ENCODE measurements at regions not wholly inside any gene's neighbourhood (a gene's known extent, or its start where the extent isn't known, plus 50 kb on each side); places are given as distances from the start of the nearest gene placed in this dataset.

DNA sequence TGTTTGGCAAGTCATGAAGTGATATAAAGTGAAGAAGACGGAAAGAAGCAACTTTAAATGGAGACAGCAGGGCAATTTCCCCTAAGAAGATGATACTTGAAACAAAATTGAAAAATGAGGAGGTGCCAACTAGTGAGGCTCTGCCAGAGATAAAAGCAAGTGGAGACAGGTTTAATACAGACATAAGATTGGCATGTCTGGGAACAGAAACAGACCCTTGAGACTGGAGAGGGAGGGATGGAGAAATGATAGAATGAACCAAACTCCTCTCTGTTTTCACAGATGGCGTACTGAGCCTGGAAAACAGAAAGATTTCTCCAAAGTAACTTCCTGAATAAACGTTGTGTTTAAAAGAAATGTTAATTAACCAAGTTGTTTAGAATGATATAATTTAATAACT lies 354.5 kb upstream of the ANO5 start:
- BruUV-seq (replicated peaks), result no TSS peak
- no peaks in the 10 kb centered on the region; the same call in 1 of the 2 replicates for H3K9me3 ChIP-seq
- Mint-ChIP-seq H3K9me3 (ENCODE audit: unreplicated experiment) (no peaks in the 10 kb centered on the region), H3K27me3 (ENCODE audit: insufficient read depth, unreplicated experiment) (no peaks in the 10 kb centered on the region), H3K36me3 (ENCODE audit: insufficient read depth, unreplicated experiment) (no peaks in the 10 kb centered on the region), H3K4me3 (ENCODE audit: unreplicated experiment) (no peak overlapping the region), H3K4me1 (ENCODE audit: low read depth, unreplicated experiment) (peaks cover 14% of the 10 kb centered on the region), H3K27ac (ENCODE audit: unreplicated experiment) (no peak overlapping the region)
- no peak for DNase-seq
- intact Hi-C loops (cut with micrococcal nuclease; ENCODE audit: unreplicated experiment), result no loop called here
- no peak overlapping the region for H3K4me3 ChIP-seq (ENCODE audit: low read depth, low read length)
- no peaks in the 10 kb centered on the region for H3K27me3 ChIP-seq (replicated peaks; ENCODE audit: control insufficient read depth, insufficient read depth, low read length)
- H3K4me1 ChIP-seq, result peaks cover 30% of the 10 kb centered on the region
- ChIA-PET CTCF (no interaction called here), POLR2A (no interaction called here)
- no peaks in the 10 kb centered on the region for H3K36me3 ChIP-seq (ENCODE audit: control insufficient read depth, insufficient read depth, low read length)
- TF ChIP-seq, protein P1, sequence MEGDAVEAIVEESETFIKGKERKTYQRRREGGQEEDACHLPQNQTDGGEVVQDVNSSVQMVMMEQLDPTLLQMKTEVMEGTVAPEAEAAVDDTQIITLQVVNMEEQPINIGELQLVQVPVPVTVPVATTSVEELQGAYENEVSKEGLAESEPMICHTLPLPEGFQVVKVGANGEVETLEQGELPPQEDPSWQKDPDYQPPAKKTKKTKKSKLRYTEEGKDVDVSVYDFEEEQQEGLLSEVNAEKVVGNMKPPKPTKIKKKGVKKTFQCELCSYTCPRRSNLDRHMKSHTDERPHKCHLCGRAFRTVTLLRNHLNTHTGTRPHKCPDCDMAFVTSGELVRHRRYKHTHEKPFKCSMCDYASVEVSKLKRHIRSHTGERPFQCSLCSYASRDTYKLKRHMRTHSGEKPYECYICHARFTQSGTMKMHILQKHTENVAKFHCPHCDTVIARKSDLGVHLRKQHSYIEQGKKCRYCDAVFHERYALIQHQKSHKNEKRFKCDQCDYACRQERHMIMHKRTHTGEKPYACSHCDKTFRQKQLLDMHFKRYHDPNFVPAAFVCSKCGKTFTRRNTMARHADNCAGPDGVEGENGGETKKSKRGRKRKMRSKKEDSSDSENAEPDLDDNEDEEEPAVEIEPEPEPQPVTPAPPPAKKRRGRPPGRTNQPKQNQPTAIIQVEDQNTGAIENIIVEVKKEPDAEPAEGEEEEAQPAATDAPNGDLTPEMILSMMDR (IDR thresholded peaks at IDR 0.05; ENCODE audit: insufficient read depth in 1 of 2, low read depth in 1 of 2, low read length in 1 of 2, severe bottlenecking in 1 of 2, unreplicated experiment in 1 of 2), result no peak

DNA sequence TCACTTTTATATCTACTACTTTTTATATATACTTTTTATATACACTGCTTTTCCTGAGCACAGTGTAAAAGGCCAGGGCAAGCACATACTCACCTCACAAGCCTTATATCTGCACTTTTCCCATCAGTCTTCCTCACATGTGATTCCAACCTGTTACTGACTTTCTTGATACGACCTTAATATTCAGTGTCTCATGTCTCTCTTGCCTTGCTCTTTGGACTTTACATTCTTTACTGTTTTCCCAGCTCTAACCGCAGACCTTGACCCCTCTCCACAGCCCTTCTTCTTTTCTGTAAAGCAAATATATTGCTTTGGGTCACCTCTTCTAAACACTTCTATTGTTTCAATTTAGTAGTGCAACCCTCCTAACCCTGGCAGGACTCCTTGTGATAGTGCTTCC lies 353.1 kb upstream of the ANO5 start:
- Histone ChIP-seq H3K4me3 (ENCODE audit: low read depth, low read length) (no peak overlapping the region), H3K36me3 (ENCODE audit: control insufficient read depth, insufficient read depth, low read length) (no peaks in the 10 kb centered on the region), H3K4me1 (peaks cover 30% of the 10 kb centered on the region), H3K27me3 (replicated peaks; ENCODE audit: control insufficient read depth, insufficient read depth, low read length) (no peaks in the 10 kb centered on the region), H3K9me3 (no peaks in the 10 kb centered on the region; the same call in 1 of the 2 replicates)
- Mint-ChIP-seq H3K4me3 (ENCODE audit: unreplicated experiment) (no peak overlapping the region), H3K27ac (ENCODE audit: unreplicated experiment) (no peak overlapping the region), H3K36me3 (ENCODE audit: insufficient read depth, unreplicated experiment) (no peaks in the 10 kb centered on the region), H3K27me3 (ENCODE audit: insufficient read depth, unreplicated experiment) (no peaks in the 10 kb centered on the region), H3K9me3 (ENCODE audit: unreplicated experiment) (no peaks in the 10 kb centered on the region), H3K4me1 (ENCODE audit: low read depth, unreplicated experiment) (peaks cover 14% of the 10 kb centered on the region)
- intact Hi-C loops (cut with micrococcal nuclease; ENCODE audit: unreplicated experiment), result no loop called here
- POLR2A ChIA-PET, result no interaction called here
- TF ChIP-seq, protein P1 (IDR thresholded peaks at IDR 0.05; ENCODE audit: insufficient read depth in 1 of 2, low read depth in 1 of 2, low read length in 1 of 2, severe bottlenecking in 1 of 2, unreplicated experiment in 1 of 2), result no peak
- no peak for DNase-seq
- no TSS peak for BruUV-seq (replicated peaks)
- CTCF ChIA-PET, result no interaction called here

DNA sequence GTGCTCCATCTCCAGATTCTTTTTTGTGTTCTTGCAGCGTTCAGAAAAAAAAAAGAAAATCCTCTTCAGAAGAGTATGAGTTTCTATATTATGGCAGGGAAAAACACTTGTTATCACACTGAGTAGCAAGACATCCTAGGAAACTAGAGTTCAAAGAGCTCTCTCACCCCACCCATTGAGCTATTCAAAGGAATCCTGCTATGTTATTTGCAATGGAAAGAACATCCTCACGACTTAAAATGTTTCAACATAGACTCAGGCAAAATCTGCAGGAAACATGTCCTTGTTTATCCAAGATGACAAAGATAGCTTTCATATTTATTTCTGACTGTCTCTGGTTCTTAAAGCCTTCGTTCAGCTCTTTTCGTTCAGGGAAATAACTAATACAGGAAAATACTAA lies 331.6 kb upstream of the ANO5 start:
- Mint-ChIP-seq H3K4me3 (ENCODE audit: unreplicated experiment) (no peak overlapping the region), H3K9me3 (ENCODE audit: unreplicated experiment) (no peaks in the 10 kb centered on the region), H3K36me3 (ENCODE audit: insufficient read depth, unreplicated experiment) (no peaks in the 10 kb centered on the region), H3K27ac (ENCODE audit: unreplicated experiment) (no peak overlapping the region), H3K4me1 (ENCODE audit: low read depth, unreplicated experiment) (no peaks in the 10 kb centered on the region), H3K27me3 (ENCODE audit: insufficient read depth, unreplicated experiment) (peaks cover 3% of the 10 kb centered on the region)
- Histone ChIP-seq H3K4me1 (no peaks in the 10 kb centered on the region), H3K27me3 (replicated peaks; ENCODE audit: control insufficient read depth, insufficient read depth, low read length) (no peaks in the 10 kb centered on the region), H3K9me3 (no peaks in the 10 kb centered on the region), H3K36me3 (ENCODE audit: control insufficient read depth, insufficient read depth, low read length) (no peaks in the 10 kb centered on the region), H3K4me3 (ENCODE audit: low read depth, low read length) (no peak overlapping the region)
- TF ChIP-seq, protein P1 (IDR thresholded peaks at IDR 0.05; ENCODE audit: insufficient read depth in 1 of 2, low read depth in 1 of 2, low read length in 1 of 2, severe bottlenecking in 1 of 2, unreplicated experiment in 1 of 2), result no peak
- ChIA-PET POLR2A (no interaction called here), CTCF (no interaction called here)
- DNase-seq, result no peak
- BruUV-seq (replicated peaks), result no TSS peak
- intact Hi-C loops (cut with micrococcal nuclease; ENCODE audit: unreplicated experiment), result no loop called here

Data from Caco-2 (cell line).